ENCODE measurements at regions not wholly inside any gene's neighbourhood (a gene's known extent, or its start where the extent isn't known, plus 50 kb on each side); places are given as distances from the start of the nearest gene placed in this dataset.
"Not testable (repeated sequence)": the region's sequence is repeated elsewhere in the genome, so short reads cannot be mapped to it uniquely, and the experiment has no call there.

- not testable (repeated sequence) for H3K4me3 ChIP-seq (replicated peaks; ENCODE audit: low read depth, low read length); DNase-seq (ENCODE audit: extremely low read depth, low read depth)
Observed at GRCh38 chr21:10395963-10396362, 125.4 kb upstream of the TPTE start.

GRCh38 chr21:10397495-10397915, 123.9 kb upstream of the TPTE start:
- H3K4me3 ChIP-seq (replicated peaks; ENCODE audit: low read depth, low read length); DNase-seq (ENCODE audit: extremely low read depth, low read depth): not testable (repeated sequence)

GRCh38 chr21:10398692-10399489, 122.5 kb upstream of the TPTE start:
- H3K4me3 ChIP-seq (replicated peaks; ENCODE audit: low read depth, low read length); DNase-seq (ENCODE audit: extremely low read depth, low read depth): not testable (repeated sequence)

- not testable (repeated sequence) for H3K4me3 ChIP-seq (replicated peaks; ENCODE audit: low read depth, low read length); DNase-seq (ENCODE audit: extremely low read depth, low read depth)
Observed at GRCh38 chr21:10400622-10401361, 120.6 kb upstream of the TPTE start.

- DNase-seq (ENCODE audit: extremely low read depth, low read depth) = not testable (repeated sequence)
Observed at GRCh38 chr21:10402461-10402860, 118.9 kb upstream of the TPTE start.

GRCh38 chr21:10405331-10405730, 116.1 kb upstream of the TPTE start:
- H3K4me3 ChIP-seq (replicated peaks; ENCODE audit: low read depth, low read length); DNase-seq (ENCODE audit: extremely low read depth, low read depth): not testable (repeated sequence)

More at GRCh38 chr21:10402461-10402860, 118.9 kb upstream of the TPTE start:
- H3K4me3 ChIP-seq (replicated peaks; ENCODE audit: low read depth, low read length) = not testable (repeated sequence)

GRCh38 chr21:10409786-10410185, 111.6 kb upstream of the TPTE start:
- not testable (repeated sequence) for DNase-seq (ENCODE audit: extremely low read depth, low read depth); H3K4me3 ChIP-seq (replicated peaks; ENCODE audit: low read depth, low read length)

- H3K4me3 ChIP-seq (replicated peaks; ENCODE audit: low read depth, low read length); DNase-seq (ENCODE audit: extremely low read depth, low read depth): not testable (repeated sequence)
Observed at GRCh38 chr21:10410354-10410929, 110.9 kb upstream of the TPTE start.

- DNase-seq (ENCODE audit: extremely low read depth, low read depth); H3K4me3 ChIP-seq (replicated peaks; ENCODE audit: low read depth, low read length): not testable (repeated sequence)
Observed at GRCh38 chr21:10411776-10412526, 109.4 kb upstream of the TPTE start.

- H3K4me3 ChIP-seq (replicated peaks; ENCODE audit: low read depth, low read length); DNase-seq (ENCODE audit: extremely low read depth, low read depth): not testable (repeated sequence)
Observed at GRCh38 chr21:10412928-10413246, 108.5 kb upstream of the TPTE start.

- DNase-seq (ENCODE audit: extremely low read depth, low read depth) = not testable (repeated sequence)
Observed at GRCh38 chr21:10413247-10414120, 107.9 kb upstream of the TPTE start.

GRCh38 chr21:10414121-10414924, 107.1 kb upstream of the TPTE start:
- not testable (repeated sequence) for DNase-seq (ENCODE audit: extremely low read depth, low read depth); H3K4me3 ChIP-seq (replicated peaks; ENCODE audit: low read depth, low read length)

More at GRCh38 chr21:10413247-10414120, 107.9 kb upstream of the TPTE start:
- H3K4me3 ChIP-seq (replicated peaks; ENCODE audit: low read depth, low read length) = not testable (repeated sequence)

- H3K4me3 ChIP-seq (replicated peaks; ENCODE audit: low read depth, low read length); DNase-seq (ENCODE audit: extremely low read depth, low read depth): not testable (repeated sequence)
Observed at GRCh38 chr21:10414925-10415254, 106.5 kb upstream of the TPTE start.

- H3K4me3 ChIP-seq (replicated peaks; ENCODE audit: low read depth, low read length); DNase-seq (ENCODE audit: extremely low read depth, low read depth): not testable (repeated sequence)
Observed at GRCh38 chr21:10415456-10415855, 105.9 kb upstream of the TPTE start.

GRCh38 chr21:10415859-10416258, 105.5 kb upstream of the TPTE start:
- H3K4me3 ChIP-seq (replicated peaks; ENCODE audit: low read depth, low read length); DNase-seq (ENCODE audit: extremely low read depth, low read depth): not testable (repeated sequence)

- DNase-seq (ENCODE audit: extremely low read depth, low read depth); H3K4me3 ChIP-seq (replicated peaks; ENCODE audit: low read depth, low read length): not testable (repeated sequence)
Observed at GRCh38 chr21:10416691-10417447, 104.5 kb upstream of the TPTE start.

All from HFF-Myc (cell line).